HG02852 (cell line): ENCODE measurements at regions not wholly inside any gene's neighbourhood (a gene's known extent, or its start where the extent isn't known, plus 50 kb on each side); places are given as distances from the start of the nearest gene placed in this dataset.
"Not testable (repeated sequence)": the region's sequence is repeated elsewhere in the genome, so short reads cannot be mapped to it uniquely, and the experiment has no call there.

ENCODE experiments used
- ATAC-seq: cut with Tn5 transposase; IDR thresholded peaks from one replicate; pipeline ENCODE4 v1.9.1; 2021; ENCODE audit warnings: mild to moderate bottlenecking, moderate library complexity; ENCODE audit not compliant: unreplicated experiment

DNA sequence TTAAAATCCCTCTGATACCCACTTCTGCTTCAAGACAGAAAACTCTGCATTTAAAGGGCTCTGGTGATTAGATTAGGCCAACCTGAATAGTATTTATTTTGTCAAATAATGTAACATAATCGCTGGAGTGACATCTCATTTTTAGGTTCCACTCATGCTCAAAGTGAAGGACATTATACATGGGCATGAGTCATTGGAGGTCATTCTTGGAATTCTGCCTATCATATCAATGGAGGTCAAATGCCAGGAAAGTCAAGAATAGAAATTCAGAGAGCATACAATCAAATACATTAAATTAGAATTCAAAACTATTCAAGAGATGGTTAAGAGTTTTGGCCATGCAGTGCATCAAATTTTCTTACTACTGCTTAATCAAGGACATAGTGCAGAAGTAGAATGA, 50.8 kb upstream of the PRSS1 start:
- ATAC-seq: no peak

DNA sequence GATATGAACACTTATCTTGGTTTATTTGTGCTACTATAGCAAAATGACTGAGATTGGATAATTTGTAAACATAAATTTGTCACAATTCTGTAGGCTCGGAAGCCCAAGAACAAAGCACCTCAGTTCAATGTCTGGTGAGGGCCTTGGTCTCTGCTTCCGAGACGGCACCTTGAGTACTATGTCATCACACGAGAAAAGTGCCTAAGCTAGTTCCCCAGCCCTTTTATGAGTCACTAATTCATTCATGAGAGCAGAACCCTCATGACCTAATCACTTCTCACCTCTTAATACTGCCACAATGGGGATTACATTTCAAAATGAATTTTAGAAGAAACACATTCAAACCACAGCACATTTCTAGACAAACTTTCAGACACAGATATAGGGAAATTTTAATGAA, 52.0 kb upstream of the PRSS1 start:
- ATAC-seq: no peak

- no peak for ATAC-seq
Observed at GRCh38 chr7:142696456-142697179, 52.7 kb upstream of the PRSS1 start.

- no peak for ATAC-seq
Observed at GRCh38 chr7:142693911-142694310, 55.4 kb upstream of the PRSS1 start.

DNA sequence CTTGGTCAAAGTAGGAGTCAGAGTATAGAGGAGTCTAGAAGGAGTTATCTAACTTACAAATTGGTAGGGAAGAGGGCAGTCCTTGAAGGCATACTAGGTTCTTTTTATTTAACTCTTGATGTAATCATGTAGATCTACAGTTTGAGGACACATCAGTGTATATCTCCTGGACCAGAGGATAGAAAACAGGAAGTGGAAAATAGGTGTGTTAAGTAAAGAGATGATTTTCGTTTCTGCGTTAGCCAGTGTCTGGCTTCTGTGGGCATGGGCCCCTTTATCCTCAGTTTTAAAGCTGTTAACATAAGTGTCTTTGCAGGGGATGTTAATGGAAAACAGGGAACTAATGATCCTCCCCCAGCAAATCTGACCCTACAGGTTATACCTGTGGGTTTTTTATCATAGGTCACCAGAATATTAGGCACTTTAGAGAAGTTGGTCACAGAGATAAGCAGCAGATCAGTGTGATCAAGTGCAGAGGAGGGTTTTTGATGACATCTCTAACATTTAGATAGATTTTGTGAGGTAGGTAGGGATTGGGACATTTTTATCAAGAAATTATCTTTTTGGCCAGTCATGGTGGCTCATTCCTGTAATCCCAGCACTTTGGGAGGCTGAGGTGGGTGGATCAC, 58.6 kb upstream of the PRSS1 start:
- no peak for ATAC-seq

DNA sequence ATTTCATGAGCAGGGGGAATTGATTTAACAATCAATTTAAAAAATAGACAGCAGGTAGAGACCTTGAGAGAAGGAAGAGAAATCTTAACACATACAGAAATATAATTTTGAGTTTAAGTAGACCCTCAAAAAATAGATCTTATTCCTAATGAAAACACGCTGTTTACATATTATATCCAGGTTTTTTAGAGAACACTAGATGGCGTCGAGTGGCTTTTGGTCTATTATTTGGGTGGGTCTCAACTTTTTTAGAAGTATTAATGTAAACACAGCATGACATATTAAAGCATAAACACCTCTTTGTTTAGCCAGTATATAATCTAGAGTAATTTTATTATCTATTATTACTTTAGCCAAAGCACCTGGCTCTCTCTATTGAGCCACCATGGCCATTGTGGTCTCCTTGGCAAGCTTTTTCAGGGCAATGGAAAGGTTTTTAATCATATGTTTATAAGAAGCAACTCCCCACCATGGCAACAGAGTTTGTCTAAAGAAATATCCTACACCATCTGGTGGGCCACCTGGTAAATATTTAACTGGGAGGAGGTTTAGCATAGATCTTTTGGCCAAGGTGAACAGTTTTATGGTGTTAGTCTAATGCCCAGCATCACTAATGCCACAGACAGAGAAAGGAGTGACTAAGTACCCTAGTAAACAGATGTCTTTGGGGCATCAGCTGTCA, 59.7 kb upstream of the PRSS1 start:
- ATAC-seq: no peak

DNA sequence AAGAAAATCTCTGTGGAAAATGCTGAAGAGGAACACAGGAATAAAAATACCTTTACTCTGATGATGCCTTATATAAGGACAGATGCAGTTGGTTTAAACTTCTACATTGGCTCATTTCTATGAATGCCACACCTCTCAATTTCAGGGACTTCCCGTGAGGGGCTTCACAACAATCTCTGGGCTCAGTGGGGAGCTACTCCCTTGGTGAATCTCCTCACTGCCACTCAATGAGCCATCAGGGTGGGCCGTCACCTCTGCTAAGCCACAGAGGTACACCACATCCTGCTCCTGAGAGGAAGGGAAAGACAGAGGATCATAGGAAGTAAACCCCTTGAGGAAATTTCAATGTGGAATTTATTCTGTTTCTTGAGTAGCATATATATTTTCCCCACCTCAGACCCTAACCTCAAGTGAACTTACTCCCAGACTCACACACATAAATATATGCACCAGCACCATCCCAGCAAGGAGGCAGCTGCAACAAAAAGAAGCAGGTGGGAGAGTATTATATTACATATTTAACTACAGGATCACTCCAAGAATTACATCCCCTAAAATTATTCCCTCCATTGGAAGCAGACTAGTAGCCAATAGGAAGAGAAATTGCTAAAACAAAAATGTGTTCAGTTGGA, 63.3 kb upstream of the PRSS1 start:
- ATAC-seq: no peak

GRCh38 chr7:142681314-142682092, 67.8 kb upstream of the PRSS1 start:
- no peak for ATAC-seq

- ATAC-seq: no peak
Observed at GRCh38 chr7:142671506-142671905, 77.8 kb upstream of the PRSS1 start.

GRCh38 chr7:142670511-142670910, 78.8 kb upstream of the PRSS1 start:
- ATAC-seq: no peak

GRCh38 chr7:142669074-142669654, 80.1 kb upstream of the PRSS1 start:
- no peak for ATAC-seq

DNA sequence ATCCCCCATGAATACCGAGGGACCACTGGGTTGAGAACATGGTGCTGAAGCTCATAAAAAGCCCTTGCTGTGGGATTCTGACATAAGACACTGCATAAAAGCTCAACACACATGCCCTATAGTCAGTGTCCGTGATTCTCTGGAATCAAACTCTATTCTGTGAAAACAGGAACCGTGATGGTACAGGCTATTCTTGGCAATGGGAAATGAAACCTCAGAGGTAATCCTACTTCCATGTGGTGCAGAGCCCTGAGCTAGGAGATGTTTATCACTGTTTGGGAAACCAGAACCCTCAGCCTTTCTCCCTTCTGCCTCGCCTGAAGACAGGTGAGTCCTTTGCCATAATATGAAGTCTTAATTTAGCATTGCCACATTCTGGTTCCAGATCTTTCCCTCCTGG, 80.8 kb upstream of the PRSS1 start:
- ATAC-seq: no peak

- ATAC-seq: no peak
Observed at GRCh38 chr7:142657376-142657775, 91.9 kb upstream of the PRSS1 start.

GRCh38 chr7:142654398-142654797, 94.9 kb upstream of the PRSS1 start:
- ATAC-seq: no peak

DNA sequence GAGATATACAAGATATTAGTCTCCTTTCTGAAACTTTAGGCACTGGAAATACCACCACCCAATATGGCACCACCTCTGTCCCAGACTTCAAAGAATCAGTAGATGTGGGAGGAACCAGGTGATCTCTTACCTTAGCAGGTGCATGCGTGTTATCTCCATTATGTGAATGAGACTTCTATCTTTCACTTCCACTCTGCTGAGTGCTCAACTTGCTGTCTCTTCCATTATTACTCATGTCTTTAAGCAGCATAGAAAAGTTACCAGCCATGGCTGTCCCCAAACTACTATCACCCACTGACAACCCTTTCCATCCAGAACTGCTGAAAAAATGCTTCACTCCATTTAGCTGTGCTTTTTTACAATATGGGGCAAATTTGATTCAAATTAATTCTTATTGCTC, 101.5 kb upstream of the PRSS1 start:
- ATAC-seq: no peak

- no peak for ATAC-seq
Observed at GRCh38 chr7:142646386-142647140, 102.7 kb upstream of the PRSS1 start.

- no peak for ATAC-seq
Observed at GRCh38 chr7:142645777-142646176, 103.5 kb upstream of the PRSS1 start.

- no peak for ATAC-seq
Observed at GRCh38 chr7:142642316-142642715, 107.0 kb upstream of the PRSS1 start.

- not testable (repeated sequence) for ATAC-seq
Observed at GRCh38 chr7:142641252-142641651, 108.0 kb upstream of the PRSS1 start.

DNA sequence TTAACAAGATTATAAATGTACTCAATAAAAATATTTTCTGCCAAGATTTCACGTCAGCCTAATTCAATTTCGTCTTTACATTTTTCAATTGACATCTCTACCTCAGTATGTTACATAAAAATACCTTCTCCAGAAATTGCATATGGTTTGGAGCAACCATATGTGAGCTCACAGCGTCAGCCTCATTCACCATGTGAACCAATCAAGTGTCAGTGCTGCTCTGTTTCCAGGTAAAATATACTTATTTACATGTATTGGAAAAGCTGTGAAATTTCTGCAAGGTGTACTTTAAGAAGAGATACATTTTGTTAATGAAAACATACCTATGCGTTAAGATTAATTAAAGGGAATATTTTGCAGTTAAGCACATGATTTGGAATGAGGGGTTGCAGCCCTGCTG, 110.7 kb upstream of the PRSS1 start:
- no peak for ATAC-seq
